ENCODE measurements at regions not wholly inside any gene's neighbourhood (a gene's known extent, or its start where the extent isn't known, plus 50 kb on each side); places are given as distances from the start of the nearest gene placed in this dataset.

DNA sequence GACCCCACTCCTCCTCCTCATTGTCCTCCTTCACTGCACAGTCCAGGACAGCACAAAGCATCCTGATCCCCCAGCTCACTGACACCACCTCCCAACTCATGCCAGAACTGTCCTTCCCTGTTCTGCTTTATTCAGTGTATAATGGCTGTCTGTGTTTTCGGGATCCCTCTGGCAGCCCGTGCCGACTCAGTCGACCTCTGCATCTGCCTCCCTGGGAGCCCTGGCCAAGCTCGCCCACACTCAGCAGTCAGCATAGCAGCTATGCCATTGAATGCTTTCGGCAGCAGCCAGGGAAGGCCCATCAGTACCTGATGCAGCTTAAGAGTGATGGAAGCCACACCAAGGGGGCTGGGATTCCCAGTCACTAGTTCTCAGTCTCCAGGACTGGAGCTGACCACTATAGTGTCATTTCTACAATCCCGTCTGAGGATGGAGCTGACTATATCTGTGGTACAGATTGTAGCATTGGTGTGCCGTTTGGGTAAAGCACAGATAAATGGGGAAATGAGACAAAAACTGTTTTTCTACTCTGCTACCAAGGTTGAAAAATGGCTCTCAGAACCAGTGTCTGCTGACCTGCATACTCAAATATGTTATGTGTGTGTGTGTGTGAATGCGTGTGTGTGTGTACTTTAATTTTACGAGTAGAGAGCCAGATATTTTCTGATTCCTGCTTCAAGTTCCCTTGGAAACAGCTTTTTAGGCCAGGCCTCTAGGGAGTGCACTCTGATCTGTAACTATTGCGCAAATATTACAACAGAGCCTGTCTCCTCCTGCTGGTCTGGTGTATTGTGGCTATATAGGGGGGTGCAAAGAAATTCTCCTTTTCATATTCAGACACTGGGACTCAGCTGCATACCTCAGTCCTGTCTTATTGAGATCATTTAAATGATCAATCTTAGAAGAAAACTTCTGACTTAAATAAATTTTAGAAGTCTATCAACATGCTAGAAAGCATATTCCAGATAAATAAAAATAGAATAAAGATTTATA lies 78.8 kb upstream of the TOP3B start:
- TF ChIP-seq, protein P1, sequence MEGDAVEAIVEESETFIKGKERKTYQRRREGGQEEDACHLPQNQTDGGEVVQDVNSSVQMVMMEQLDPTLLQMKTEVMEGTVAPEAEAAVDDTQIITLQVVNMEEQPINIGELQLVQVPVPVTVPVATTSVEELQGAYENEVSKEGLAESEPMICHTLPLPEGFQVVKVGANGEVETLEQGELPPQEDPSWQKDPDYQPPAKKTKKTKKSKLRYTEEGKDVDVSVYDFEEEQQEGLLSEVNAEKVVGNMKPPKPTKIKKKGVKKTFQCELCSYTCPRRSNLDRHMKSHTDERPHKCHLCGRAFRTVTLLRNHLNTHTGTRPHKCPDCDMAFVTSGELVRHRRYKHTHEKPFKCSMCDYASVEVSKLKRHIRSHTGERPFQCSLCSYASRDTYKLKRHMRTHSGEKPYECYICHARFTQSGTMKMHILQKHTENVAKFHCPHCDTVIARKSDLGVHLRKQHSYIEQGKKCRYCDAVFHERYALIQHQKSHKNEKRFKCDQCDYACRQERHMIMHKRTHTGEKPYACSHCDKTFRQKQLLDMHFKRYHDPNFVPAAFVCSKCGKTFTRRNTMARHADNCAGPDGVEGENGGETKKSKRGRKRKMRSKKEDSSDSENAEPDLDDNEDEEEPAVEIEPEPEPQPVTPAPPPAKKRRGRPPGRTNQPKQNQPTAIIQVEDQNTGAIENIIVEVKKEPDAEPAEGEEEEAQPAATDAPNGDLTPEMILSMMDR (IDR thresholded peaks at IDR 0.05; ENCODE audit: low read length): peak; percentile 69
- TF ChIP-seq EZH2 (IDR thresholded peaks at IDR 0.05; ENCODE audit: borderline replicate concordance, low read length): no peak

All from OCI-LY1 (cell line).